ENCODE measurements at regions not wholly inside any gene's neighbourhood (a gene's known extent, or its start where the extent isn't known, plus 50 kb on each side); places are given as distances from the start of the nearest gene placed in this dataset.

DNA sequence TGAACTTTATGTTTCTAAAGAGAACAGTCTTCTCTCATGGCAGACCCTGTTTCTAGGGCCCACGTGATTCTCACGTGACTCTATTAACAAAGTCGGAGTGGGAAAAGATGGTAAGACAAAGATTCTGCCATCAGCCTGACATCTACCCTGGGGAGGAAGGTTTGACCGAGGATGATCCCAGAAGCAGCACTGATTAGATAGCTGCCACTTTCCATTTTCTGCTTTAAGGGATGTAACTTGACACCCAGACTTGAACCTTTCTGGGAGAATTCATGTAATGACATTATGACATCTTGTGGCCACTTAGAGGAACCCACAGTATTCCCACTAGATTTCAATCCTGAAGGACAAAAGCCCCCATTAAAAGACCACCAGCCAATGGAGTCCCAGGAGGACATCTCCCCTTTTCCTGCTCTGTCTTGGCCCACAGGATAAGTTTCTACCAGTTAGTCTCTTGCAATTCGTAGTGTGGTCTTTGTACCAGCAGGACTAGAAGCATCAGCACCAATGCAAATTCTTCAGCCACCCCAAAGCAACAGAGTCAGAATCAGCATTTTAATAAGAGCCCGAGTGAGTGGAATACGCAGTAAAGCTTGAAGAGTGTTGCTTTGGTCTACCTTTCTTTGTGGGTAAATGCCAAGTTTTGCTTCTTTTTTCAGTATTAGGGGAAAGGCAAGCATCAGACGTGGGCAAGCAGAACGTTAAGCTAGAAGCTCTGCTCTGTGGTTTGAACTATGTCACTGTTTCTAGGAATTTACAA, 480.5 kb upstream of the PROK2 start:
- DNase-seq, result no peak

DNA sequence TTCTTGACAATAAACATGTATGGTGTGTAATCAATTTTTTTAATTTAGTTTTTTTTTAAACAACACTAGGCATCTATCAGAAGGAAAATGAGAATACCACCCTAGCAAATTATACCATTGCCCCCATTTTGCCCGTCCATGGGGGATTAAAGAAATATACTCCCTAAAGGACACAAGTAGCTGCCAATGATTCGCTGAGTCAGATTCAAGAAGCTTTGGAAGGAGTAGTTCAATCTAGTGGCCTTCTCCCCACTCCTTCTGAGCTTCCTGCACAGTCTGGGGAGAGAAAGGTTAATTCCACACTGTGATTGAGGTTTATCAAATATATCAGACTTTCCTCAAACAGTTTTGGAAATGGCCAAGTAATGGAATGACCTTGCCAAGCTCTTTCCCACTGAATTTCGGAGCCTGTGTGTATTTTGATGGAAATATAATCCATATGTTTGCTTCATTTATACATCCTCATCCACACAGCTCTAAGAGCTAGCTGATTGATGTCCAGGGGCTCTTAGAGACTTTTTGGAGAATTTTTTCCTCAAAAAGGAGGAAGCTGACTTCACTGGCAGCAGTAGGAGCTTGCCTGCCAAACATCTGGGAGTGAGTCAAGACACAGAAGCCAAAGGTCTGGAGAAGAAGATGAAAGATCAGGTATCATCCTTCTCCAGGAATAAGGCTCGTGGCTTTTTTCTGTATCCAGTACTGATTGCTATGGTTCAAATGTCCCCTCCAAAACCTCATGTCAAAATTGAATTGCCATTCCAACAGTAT, 478.5 kb upstream of the PROK2 start:
- no peak for DNase-seq

DNA sequence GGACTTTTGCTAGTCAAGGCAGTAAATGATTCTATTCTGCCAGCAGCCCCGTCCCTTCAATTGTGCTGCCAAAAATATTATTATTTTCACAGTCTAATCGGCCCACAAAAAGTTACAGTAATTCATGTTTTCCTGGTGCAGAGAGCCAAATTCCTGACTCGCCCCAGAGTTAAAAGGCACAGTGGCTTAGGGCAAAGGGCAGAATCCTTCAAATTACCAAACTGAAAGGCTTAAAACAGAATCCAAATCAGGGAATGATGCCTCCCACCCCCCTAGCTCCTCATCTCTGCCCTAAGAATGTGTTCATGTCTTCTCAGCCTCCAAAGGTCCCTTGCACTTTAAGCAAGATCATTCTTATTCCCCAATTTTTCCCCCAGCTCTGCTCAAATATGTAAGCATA, 477.8 kb upstream of the PROK2 start:
- no peak for DNase-seq

DNA sequence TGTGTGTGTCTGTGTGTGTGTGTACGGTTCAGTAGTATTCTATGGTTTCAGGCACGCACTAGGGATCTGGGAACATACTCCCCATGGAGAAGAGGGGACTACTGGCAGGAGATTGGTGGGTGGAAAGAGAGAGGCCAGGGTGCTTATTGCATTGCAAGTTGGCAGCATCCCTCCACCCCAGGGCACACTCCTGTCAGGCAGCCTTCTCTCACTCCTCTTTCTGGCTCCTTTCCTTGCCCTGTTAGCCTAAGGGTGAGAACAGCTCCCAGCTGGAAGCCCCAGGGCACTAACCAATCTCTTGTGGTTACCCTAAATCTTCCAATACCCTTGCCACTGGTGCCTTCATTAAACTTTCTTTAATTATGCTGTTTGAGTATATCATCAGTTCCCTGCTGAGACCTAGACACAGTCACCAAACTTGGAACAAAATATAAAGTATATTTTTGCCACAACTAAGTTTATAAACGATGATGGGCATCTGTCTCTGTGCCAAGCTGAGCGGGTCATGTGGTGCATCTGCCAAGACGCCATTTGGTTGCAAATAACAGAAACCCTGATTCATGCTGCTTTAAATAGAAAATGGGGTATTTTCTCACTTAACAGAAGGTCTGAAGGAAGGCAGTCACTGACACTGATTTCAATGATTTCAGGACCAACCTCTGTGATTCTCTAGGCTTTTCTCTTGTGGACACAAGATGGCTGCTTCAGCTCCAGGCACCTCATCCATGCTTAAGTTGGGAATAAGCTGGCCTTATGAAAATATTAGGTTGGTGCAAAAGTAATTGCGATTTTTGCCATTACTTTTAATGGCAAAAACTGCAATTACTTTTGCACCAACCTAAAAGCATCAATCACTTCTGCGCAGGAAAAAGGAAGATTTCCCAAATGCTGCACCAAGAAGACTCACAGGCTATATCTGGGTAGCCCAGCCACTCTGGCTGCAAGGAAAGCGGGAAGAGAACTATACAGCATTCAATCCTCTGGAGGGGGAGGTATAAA, 476.9 kb upstream of the PROK2 start:
- DNase-seq, result no peak

DNA sequence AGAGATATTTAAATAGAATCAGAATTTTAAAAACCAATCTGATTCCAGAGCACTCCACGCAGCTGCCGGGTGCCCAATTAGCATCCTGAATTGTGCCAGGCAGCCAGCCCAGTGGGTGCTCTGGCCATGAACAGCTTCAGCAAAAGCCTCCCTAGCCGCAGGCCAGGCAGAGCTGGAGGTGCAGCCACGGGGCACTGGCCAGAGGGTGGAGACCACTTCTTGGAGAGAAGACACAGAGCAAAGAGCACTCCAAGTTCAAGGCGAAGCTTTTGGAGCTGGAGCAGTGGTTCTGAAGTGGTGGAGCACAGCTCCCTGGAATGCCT, 475.6 kb upstream of the PROK2 start:
- no peak for DNase-seq

DNA sequence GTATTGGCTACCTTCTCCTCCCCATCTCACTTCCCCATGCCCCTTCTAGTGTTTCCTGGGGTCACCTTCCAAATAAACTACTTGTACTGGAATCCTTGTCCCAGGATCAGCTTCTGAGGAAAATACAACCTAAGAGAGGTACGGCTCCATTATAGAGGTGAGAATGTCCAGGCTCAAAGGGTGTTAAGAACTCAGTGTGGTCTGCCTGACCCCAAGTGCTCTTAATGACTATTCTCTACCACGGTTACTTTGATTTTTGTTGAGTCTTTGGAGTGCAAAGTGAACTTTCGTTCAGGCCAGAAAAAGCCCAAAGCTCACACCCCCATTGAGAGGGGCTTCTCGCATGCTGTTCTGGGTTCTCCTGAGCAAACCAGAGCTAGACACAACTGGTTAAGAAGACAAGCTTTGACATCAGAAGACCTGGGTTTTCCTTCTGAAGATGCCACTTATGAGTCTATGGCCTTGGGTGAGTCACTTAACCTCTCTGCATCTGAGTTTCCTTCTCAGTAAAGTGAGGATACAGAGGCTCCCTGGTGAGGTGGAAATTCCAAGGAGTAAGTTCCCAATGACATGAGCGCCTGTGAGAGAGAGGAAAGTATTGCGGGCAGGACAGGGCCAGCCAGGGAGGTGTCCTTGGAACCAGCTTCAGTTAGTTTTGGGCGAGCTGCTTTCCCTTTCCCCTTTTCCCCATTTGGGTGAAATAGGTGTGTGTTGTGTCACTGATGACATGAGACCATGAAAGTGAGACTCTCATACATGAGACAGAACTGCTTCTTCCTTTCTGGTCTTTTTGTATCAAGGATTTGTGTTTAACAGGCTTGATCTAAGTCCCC, 475.0 kb upstream of the PROK2 start:
- no peak for DNase-seq

DNA sequence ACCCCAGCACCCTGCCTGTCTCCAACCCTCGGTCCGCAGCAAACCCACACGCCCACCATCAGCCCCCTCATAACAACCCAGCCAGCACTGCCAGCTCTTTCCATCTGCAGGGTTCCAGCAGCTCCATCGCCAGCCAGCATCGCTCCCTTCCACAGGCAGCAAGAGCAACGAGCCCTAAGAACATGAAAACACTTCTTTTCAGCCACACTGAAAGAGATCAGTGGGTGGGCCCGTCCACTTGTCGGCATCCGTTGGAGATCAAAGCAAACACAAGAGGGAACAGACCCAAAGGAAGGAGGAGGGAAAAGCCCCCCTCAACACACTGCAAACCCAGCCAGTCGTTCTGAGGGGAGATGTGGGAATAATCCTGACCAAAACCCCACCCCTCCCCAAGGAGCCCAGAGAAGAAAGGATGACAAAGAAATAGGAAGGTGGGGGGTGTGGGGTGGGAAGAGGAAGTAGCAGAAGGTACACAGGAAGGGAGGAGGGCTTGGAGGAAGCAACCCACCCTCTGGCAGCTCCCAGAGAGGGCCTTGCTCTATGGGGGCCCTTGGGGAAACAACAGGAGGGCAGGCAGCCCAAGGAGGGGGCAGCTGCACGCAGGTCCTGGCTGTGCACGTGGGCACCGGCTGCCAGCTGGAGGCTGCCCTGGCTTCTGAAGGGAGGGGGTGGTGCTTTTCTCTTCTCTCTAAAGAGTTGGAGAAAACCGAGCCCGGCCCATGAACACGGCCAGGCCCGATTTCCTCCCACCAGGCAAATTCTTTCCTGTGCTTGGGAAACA, 473.6 kb upstream of the PROK2 start:
- DNase-seq, result no peak

DNA sequence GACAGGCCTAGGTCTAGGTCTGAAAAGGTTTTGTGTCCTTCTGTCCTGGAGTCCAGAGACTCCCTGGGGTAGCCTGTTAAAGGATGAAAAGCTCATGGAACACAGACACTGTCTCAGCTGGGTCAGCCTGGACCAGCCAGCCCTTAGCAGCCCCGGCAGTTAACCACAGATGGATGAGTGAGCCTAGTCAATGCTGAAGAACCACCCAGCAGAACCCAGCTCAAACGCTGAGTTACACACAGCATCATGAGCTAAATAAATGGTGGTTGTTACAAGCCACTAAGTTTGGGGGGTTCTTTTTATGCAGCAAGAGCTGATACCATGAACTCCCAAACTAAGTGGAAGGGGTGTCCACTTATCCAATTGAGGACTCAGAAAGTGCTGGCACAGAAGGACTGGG, 472.8 kb upstream of the PROK2 start:
- DNase-seq, result no peak

DNA sequence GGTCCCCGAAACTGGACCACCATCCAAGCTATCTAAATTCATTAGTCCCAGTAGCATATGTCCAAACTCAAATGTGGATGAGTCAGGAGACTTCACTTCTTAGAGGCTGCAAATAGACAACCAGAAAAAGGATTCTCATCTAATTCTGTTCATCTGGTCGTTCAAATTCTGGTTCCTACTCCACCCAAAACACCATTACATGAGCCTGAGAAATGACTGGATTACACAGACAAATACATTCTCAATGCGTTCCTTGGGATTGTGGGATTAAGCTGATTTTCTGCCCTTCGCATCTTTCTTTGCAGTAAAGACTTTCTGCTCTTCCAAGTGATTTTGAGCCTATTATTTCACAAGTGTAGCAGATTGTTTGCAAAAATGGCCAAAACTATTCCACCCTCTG, 472.3 kb upstream of the PROK2 start:
- no peak for DNase-seq

DNA sequence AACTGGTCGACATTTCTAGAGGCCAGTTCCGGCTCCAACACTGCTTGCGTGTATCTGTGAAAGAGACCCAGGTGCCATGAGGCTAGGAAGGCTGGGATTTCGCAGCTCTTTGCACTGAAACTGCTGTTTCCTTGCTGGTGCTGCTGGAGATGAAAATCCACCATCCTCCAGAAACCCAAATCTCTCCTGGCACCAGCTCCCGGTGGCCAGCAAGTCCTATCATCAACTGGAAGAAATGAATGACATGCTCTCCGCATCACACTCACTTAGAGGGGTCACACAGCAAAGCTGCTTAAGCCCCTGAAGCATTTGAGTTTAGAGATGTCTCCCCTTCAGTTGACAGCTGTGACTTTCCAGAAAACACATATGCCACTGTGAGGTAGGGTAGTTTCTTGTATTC, 471.8 kb upstream of the PROK2 start:
- no peak for DNase-seq

DNA sequence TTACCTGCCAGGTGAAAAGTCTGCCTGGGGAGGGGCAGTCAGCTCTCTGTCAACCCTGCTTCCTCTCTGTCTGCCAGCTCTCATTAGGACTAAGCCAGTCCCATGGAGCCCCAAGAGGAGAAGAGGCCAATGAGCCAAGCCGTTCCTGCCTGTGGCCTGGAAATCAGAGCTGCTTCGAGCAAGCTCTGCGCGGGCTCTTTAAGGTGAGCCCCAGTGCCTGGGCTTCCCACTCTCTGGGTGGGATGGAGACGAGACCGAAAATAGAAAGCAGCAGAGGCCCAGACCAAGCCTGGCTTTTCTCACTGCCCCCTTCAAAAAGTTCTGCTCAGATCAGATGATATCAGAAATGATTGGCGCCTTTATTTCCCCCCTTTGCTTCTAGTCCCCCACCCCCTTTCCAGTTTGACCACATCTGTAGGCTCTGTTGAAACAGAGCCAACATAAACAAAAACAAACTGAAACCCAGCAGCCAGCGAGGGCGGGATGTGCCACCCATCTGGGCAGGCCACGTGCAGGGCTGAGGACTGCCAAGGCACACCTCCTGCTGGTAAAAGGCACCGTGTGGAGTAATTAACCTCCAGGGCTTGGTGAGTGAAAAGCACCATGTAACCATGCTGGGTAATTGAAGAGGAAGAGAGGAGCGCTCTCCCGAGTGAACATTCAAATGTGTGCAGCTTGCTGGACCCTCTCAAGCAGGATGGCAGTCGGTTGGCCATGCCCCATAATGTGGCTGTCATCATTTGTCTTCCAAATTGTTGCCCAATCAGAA, 471.0 kb upstream of the PROK2 start:
- DNase-seq, result peak; percentile 71

DNA sequence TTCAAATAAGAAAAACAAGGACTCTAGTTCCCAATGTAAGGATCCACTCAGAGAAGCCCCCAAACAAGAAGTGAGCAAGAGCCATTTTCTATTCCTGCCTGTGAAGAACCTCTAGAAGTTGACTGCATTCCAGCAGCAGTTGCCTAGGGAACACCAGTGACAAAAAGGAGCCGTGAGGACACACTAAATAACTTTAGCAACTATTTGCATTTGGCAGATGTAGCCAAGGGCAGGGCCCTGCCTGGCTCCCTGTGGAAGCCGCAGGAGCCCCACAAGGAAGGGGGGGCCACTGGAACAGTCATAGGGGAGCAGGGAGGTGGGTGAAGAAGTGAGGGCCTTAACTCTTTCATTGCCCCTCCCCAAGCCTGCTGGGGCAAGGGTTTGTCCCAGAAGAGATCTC, 470.2 kb upstream of the PROK2 start:
- DNase-seq, result no peak

DNA sequence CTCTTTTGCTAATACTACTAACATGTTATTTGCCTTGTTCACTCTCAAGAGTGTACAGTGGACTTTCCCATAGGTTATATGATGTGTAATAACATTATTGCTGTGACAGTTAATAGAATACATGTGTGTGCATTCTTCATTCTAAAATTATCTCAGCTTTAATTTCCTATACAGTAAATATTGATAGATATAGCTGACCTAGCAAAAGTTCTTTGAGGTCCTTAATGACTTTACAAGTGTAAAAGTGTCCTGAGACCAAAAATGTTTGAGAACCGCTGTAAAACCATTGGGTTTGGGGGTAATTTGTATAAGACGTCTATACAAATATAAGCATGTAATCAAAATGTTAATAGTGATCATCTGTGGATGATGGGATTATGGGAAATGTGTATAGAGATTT, 469.5 kb upstream of the PROK2 start:
- no peak for DNase-seq

DNA sequence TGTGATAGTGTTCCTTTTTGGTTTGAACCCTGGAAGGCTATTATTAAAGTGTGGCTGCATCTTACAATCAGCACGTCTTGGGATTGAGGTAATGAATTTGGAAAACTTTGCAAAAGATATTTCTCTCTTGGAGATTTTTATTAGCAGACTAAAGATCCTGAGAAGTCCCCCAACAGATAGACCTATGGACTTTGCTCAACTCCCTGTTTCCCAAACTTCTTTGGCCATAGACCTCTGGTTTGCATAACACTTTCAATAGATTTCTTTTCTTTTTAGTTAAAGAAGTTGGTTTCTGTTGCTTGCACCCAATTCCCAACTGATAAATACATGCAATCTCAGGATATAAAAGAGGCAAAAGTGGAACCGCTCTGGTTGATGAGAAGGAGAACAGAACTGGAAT, 465.8 kb upstream of the PROK2 start:
- no peak for DNase-seq

DNA sequence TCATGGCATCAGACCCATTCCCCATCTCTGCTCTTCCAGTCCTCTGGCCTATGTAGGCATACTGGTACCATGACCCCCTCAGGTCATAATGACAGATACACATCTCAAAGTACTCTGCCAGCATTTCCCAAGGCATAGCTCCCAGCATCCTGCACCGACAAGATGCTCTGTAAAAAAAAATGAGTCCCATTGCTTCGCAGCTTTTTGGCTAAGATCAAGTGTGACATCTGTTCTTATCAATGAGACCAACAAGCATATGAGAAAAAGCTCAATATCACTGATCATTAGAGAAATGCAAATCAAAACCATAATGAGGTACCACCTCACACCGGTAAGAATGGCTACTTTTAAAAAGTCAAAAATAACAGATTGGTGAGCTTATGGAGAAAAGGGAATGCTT, 463.9 kb upstream of the PROK2 start:
- no peak for DNase-seq

DNA sequence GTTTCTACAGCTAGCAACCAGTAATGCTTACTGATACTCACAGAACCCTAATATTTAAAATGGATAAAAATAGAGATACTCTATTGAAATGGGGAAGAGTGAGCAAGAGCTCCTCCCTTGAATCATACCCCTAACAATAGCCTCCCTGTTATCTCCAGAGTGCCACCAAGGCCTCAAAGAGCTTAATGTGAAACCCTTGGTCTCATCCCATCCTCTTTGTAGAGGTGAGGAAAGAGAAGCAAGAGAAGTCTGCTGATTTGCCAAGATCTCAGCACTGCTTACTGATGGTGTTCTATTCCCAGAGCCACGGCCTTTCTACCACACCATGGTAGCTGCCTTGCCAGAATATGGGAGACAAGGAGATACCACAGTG, 463.4 kb upstream of the PROK2 start:
- DNase-seq, result no peak

DNA sequence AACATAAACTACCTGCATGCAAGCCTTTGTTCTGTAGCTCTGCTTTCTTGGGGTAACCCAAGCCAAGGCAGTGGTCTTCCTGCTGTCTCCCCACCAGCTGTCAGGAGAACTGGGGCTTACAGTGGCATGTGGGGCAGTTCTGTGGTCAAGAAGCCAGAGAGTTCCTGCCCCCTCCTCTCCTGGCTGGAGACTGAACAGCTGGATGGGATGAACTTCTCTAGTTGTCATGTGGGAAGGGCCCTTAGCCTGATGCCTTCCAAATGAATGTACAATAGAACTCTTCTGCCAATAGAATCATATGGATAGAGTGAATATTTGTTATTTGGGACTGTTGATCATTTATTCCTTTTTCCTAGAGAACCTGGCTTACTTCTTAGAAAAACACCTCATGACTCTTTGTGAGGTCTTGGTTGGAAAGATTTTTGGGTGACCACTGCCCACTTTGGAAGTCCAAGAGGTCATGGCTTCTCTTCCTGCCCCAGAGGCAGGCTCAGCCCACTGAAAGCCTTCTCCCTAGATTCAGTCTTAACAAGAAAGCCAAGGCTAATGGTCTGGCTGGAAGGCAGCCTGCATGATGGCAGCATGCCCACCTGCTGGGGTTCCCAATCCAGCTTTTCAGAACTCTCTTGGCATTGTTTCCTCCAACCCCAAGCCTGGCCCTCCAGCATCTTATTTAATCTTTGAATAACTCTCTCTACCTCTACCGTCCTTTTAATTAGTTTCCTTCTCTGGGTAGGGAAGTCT, 462.9 kb upstream of the PROK2 start:
- no peak for DNase-seq

DNA sequence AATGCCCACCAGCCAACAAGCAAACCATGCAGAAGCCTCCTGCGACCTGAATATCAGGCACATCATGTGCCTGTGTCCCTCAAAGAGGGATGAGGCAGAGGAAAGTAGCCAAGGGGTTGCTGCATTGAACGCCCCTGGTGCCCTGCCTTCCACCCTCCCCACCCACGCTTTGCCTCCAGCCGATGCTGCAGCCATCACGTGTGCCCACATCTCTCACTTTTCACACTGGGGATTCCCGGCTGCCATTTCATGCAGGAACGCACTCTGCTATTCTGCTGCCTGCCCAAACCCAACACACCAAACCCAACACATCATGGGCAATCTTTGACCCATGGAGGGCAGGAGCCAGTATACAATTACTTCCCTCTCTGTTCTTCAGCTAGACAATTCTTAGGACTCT, 462.2 kb upstream of the PROK2 start:
- DNase-seq, result no peak

DNA sequence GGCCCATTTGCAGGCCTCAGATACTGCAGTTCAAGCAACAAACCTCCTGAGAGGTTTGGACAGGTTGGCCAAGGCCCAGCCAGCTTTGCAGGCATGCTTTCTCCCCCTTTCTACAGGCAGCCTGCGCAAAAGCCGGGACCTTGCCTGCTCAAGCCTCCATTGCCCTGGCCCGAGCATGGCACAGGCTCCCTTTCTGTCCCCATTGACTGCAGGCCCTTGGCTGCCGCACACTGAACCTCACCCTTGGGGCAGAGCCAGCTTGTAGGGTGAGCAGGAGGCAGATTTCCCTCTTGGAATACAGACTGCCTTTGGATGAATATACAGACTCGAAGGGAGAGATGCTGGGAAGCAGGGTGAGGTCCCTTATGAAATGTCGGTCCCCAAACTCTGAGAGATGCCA, 461.7 kb upstream of the PROK2 start:
- no peak for DNase-seq

DNA sequence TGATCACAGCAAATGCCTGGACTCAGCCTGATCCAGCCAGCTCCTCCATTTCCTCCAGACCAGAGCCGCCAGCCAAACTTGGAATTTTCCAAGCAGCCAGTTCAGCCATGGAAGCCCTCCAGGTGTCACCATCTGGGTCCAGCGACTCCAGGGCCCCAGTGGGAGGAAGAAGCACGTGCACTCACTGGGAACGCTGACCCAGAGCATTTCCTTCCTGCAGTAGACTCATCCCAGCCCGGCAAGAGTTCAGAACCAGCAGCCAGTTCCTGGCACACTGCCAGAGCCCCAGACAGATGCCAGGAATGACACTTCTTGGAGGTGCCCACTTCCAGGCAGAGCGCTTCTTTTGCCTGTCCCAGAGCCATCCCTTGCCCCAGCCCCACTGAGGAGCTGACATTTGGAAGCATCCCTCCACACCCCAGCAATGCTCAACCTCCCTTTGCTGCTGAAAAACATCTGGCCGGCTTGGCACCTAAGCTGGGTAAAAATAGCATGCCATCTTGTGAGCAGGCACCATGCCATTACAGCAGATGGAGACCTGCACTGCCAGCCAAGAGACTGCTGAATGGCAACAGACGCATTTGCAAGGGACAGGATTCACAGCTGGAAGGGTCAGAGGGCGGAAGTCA, 460.3 kb upstream of the PROK2 start:
- no peak for DNase-seq

Data from NCI-H146 (cell line).